Mucosa of descending colon (tissue), 3 donors: ENCODE measurements at regions not wholly inside any gene's neighbourhood (a gene's known extent, or its start where the extent isn't known, plus 50 kb on each side); places are given as distances from the start of the nearest gene placed in this dataset.
A peak's percentile ranks its signal among the peaks of the same experiment; 100 is the strongest.
"Not testable (repeated sequence)": the region's sequence is repeated elsewhere in the genome, so short reads cannot be mapped to it uniquely, and the experiment has no call there.

ENCODE experiments used
- ATAC-seq: fragments of 200-7000 bp; cut with Tn5 transposase; one replicate; pipeline ENCODE4 v1.9.1; 2020; ENCODE audit warnings: mild to moderate bottlenecking, moderate library complexity
- DNase-seq, 3 donors: peaks; one replicate each; pipeline ENCODE4 v3.0.0-alpha.2; 2020
- H3K36me3 ChIP-seq: fragments of 200-600 bp; one replicate; pipeline ENCODE4 v1.8.0; 2021; ENCODE audit warnings: low read depth, mild to moderate bottlenecking
- H3K4me1 ChIP-seq: fragments of 200-600 bp; one replicate; pipeline ENCODE4 v1.8.0; 2021; ENCODE audit warnings: low read depth, mild to moderate bottlenecking
- H3K4me3 ChIP-seq: fragments of 200-600 bp; one replicate; pipeline ENCODE4 v1.8.0; 2021; ENCODE audit warnings: mild to moderate bottlenecking
- H3K9me3 ChIP-seq: fragments of 200-600 bp; one replicate; pipeline ENCODE4 v1.8.0; 2021; ENCODE audit warnings: mild to moderate bottlenecking
- CTCF ChIP-seq: fragments of 200-600 bp; IDR thresholded peaks from one replicate; pipeline ENCODE4 v1.8.0; 2022; ENCODE audit warnings: antibody characterized with exemption, mild to moderate bottlenecking
- intact Hi-C, 2 donors: fragments of 100-400 bp; cut with DNase I in 1 of 2; cut with micrococcal nuclease in 1 of 2; formaldehyde crosslinking; loops; one replicate each; pipeline versions ENCODE4 v1.11.0 to v1.11.1; 2022; cut with DNase I, micrococcal nuclease
- donor health status: DM: no; HTN: no; CAD: no; lungs with moderate emphysema.
- donor health status: DM: no; HTN: no; CAD: no.
- donor health status: DM: no; HTN: yes; CAD: no.

GRCh38 chr9:31390403-31391025 lies 993.9 kb upstream of the ACO1 start:
- Histone ChIP-seq H3K36me3 (no peaks in the 10 kb centered on the region), H3K4me1 (no peaks in the 10 kb centered on the region), H3K4me3 (no peak overlapping the region), H3K9me3 (no peaks in the 10 kb centered on the region)
- ATAC-seq, result no peak
- no peak for TF ChIP-seq CTCF
- intact Hi-C loops, result no loop called here
- no peak for DNase-seq

- ATAC-seq (no peak), DNase-seq (no peak)
- intact Hi-C loops, result no loop called here
- H3K4me1 ChIP-seq, result no peaks in the 10 kb centered on the region
- H3K4me3 ChIP-seq, result no peak overlapping the region
- no peaks in the 10 kb centered on the region for H3K9me3 ChIP-seq
- no peak for TF ChIP-seq CTCF
- no peaks in the 10 kb centered on the region for H3K36me3 ChIP-seq
Measured at GRCh38 chr9:31393240-31393639, 991.2 kb upstream of the ACO1 start.

GRCh38 chr9:31394015-31394473 lies 990.4 kb upstream of the ACO1 start:
- intact Hi-C loops, result no loop called here
- no peak for DNase-seq
- ATAC-seq, result no peak

GRCh38 chr9:31412081-31412480 lies 972.4 kb upstream of the ACO1 start:
- Histone ChIP-seq H3K4me1 (no peaks in the 10 kb centered on the region), H3K9me3 (no peaks in the 10 kb centered on the region), H3K36me3 (no peaks in the 10 kb centered on the region), H3K4me3 (no peak overlapping the region)
- intact Hi-C loops, result no loop called here
- ATAC-seq (no peak), DNase-seq (no peak)
- no peak for TF ChIP-seq CTCF

More at GRCh38 chr9:31394015-31394473, 990.4 kb upstream of the ACO1 start:
- TF ChIP-seq CTCF, result no peak
- Histone ChIP-seq H3K36me3 (no peaks in the 10 kb centered on the region), H3K4me3 (no peak overlapping the region), H3K9me3 (no peaks in the 10 kb centered on the region), H3K4me1 (no peaks in the 10 kb centered on the region)

- no peaks in the 10 kb centered on the region for H3K4me1 ChIP-seq
- intact Hi-C loops, result no loop called here
- H3K36me3 ChIP-seq, result no peaks in the 10 kb centered on the region
- H3K4me3 ChIP-seq, result no peak overlapping the region
- DNase-seq (no peak), ATAC-seq (no peak)
- no peaks in the 10 kb centered on the region for H3K9me3 ChIP-seq
- no peak for TF ChIP-seq CTCF
Measured at GRCh38 chr9:31415164-31415563, 969.3 kb upstream of the ACO1 start.

- H3K36me3 ChIP-seq, result no peaks in the 10 kb centered on the region
- ATAC-seq (no peak), DNase-seq (no peak)
- TF ChIP-seq CTCF, result no peak
- H3K4me1 ChIP-seq, result no peaks in the 10 kb centered on the region
- H3K4me3 ChIP-seq, result no peak overlapping the region
- no peaks in the 10 kb centered on the region for H3K9me3 ChIP-seq
- intact Hi-C loops, result no loop called here
Measured at GRCh38 chr9:31418419-31418818, 966.0 kb upstream of the ACO1 start.

GRCh38 chr9:31443630-31444457 lies 940.6 kb upstream of the ACO1 start:
- DNase-seq (peak in 2 of 3 donors; percentile 31), ATAC-seq (peak; percentile 97)
- H3K9me3 ChIP-seq, H3K4me1 ChIP-seq, intact Hi-C loops, H3K4me3 ChIP-seq, H3K36me3 ChIP-seq: not testable (repeated sequence)
